A673 (cell line): ENCODE measurements at regions not wholly inside any gene's neighbourhood (a gene's known extent, or its start where the extent isn't known, plus 50 kb on each side); places are given as distances from the start of the nearest gene placed in this dataset.

Source experiments
- CTCF ChIP-seq: fragments of 300-800, 200-600 bp; sonication (generic); conservative IDR thresholded peaks from 2 replicates; pipeline ENCODE4 v1.5.1; 2017; ENCODE audit warnings: low read depth, mild to moderate bottlenecking, antibody characterized with exemption, low read length, moderate library complexity, mixed read lengths
- EZH2 ChIP-seq: fragments of 200-600 bp; sonication (generic); IDR thresholded peaks from 2 replicates; pipeline ENCODE4 v1.6.1; 2017; ENCODE audit warnings: borderline replicate concordance, low read depth, mild to moderate bottlenecking, mixed read lengths, antibody characterized with exemption, low read length; ENCODE audit not compliant: poor library complexity, severe bottlenecking

GRCh38 chr2:126975671-126976655 is 77.3 kb downstream of the TEX51 start:
- no peak for TF ChIP-seq EZH2
- TF ChIP-seq CTCF = no peak
